ENCODE measurements at regions not wholly inside any gene's neighbourhood (a gene's known extent, or its start where the extent isn't known, plus 50 kb on each side); places are given as distances from the start of the nearest gene placed in this dataset.
"Not testable (repeated sequence)": the region's sequence is repeated elsewhere in the genome, so short reads cannot be mapped to it uniquely, and the experiment has no call there.

DNA sequence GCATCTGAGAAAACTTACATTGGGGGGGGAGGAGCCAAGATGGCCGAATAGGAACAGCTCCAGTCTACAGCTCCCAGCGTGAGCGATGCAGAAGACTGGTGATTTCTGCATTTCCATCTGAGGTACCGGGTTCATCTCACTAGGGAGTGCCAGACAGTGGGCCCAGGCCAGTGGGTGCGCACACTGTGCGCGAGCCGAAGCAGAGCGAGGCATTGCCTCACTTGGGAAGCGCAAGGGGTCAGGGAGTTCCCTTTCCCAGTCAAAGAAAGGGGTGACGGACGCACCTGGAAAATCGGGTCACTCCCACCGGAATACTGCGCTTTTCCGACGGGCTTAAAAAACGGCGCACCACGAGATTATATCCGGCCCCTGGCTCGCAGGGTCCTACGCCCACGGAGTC, 604.1 kb downstream of the TFAP2A start:
- H3K4me1 ChIP-seq (ENCODE audit: insufficient read depth, low read length); H3K27me3 ChIP-seq (ENCODE audit: insufficient read depth, low read length); H3K9me3 ChIP-seq (ENCODE audit: insufficient read depth, low read depth, low read length); H3K27ac ChIP-seq (ENCODE audit: low read length); H3K9ac ChIP-seq (ENCODE audit: low read depth, low read length); H3K36me3 ChIP-seq (ENCODE audit: insufficient read depth, low read depth, low read length); H3K4me3 ChIP-seq (ENCODE audit: low read length): not testable (repeated sequence)

DNA sequence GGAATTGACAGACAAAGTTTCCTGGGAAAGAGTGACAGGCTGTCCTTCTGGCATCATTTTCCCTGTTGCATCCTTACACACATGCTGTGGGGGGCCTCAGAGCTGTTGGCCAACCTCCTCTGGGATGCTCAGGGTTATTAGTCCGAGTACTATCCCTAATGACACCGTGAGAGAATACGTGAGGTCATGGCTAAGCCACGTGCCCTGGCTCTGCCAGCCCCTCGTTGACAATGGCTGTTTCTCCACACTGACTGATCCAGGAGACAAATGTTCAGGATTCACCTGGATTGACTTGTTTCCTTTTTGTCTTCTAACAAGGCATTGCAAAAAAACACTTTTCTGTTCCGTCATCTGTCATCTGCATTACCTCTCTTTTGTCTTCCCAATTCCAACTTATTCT, 604.6 kb downstream of the TFAP2A start:
- Histone ChIP-seq H3K27me3 (ENCODE audit: insufficient read depth, low read length) (no peaks in the 10 kb centered on the region), H3K4me3 (ENCODE audit: low read length) (no peak overlapping the region; the same call in 1 of the 2 replicates), H3K9ac (ENCODE audit: low read depth, low read length) (no peak overlapping the region), H3K4me1 (ENCODE audit: insufficient read depth, low read length) (no peaks in the 10 kb centered on the region), H3K27ac (ENCODE audit: low read length) (no peak overlapping the region), H3K36me3 (ENCODE audit: insufficient read depth, low read depth, low read length) (no peaks in the 10 kb centered on the region), H3K9me3 (ENCODE audit: insufficient read depth, low read depth, low read length) (no peaks in the 10 kb centered on the region)

DNA sequence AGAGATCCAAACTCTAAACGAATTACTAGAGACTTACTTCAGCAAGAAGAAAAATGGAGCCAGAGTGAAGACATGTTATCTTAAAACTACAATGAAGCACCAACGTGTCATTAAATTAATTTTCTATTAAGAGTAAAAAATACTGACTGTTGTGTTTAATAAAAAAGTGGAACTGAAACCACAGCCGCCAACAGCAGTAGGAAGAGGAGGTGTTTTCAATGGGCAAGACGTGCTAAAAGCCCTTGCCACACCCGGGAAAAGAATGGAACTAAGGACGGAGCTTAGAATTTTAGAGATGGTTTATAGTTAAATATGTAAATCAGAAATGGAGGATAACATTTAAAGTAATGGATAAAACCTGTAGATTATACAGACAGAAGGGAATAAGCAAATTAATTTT, 608.7 kb downstream of the TFAP2A start:
- no peaks in the 10 kb centered on the region for H3K36me3 ChIP-seq (ENCODE audit: insufficient read depth, low read depth, low read length)
- no peak overlapping the region for H3K9ac ChIP-seq (ENCODE audit: low read depth, low read length)
- H3K4me3 ChIP-seq (ENCODE audit: low read length): no peak overlapping the region
- no peaks in the 10 kb centered on the region for H3K4me1 ChIP-seq (ENCODE audit: insufficient read depth, low read length)
- H3K27me3 ChIP-seq (ENCODE audit: insufficient read depth, low read length): no peaks in the 10 kb centered on the region
- H3K27ac ChIP-seq (ENCODE audit: low read length): no peak overlapping the region
- H3K9me3 ChIP-seq (ENCODE audit: insufficient read depth, low read depth, low read length): no peaks in the 10 kb centered on the region

DNA sequence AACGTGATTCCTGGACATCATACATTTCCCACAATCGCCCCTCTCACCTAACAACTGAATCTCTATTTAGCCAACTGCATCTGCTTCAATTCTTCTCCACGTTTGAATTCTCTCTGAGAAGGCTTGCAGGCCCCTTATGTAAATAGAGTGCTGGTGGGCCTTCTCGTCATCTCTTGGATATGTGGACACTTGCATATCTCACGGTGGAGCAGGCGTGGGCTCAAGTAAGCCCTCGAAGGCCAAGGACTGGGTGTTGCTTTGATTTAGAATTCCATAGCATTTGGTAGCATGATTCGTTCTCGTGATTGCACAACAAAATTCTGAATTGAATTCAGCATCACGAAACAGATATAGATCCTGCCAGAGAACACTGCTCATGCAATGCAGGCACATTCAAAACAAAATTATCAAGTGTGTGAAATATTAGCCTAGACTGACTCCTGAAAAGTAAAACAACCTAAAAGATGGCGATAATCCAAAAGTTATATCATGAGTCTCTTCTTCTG, 613.6 kb downstream of the TFAP2A start:
- H3K4me3 ChIP-seq (ENCODE audit: low read length): no peak overlapping the region
- no peaks in the 10 kb centered on the region for H3K36me3 ChIP-seq (ENCODE audit: insufficient read depth, low read depth, low read length)
- H3K9ac ChIP-seq (ENCODE audit: low read depth, low read length): no peak overlapping the region
- H3K9me3 ChIP-seq (ENCODE audit: insufficient read depth, low read depth, low read length): no peaks in the 10 kb centered on the region
- H3K27me3 ChIP-seq (ENCODE audit: insufficient read depth, low read length): no peaks in the 10 kb centered on the region
- no peak overlapping the region for H3K27ac ChIP-seq (ENCODE audit: low read length)
- H3K4me1 ChIP-seq (ENCODE audit: insufficient read depth, low read length): no peaks in the 10 kb centered on the region; the same call in 1 of the 2 replicates

DNA sequence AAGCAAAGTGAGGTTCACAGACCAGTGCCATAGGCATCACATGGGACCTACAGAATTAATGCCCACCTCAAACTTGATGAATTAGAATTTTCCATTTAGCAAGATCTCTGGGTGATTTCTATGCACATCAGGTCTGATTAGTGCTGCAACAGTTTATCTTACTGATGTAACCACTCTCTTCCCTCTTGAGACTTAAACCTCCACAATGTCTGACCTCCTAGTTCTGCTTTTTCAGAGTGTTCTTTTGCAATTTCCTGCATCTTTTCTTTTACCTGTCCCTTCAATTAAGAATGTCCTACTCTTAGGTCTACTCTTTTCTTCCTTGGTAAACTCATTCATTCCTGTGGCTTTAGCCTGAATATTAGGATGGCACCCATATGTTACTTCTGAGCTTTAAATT, 615.3 kb downstream of the TFAP2A start:
- Histone ChIP-seq H3K36me3 (ENCODE audit: insufficient read depth, low read depth, low read length) (no peaks in the 10 kb centered on the region), H3K4me3 (ENCODE audit: low read length) (no peak overlapping the region), H3K27ac (ENCODE audit: low read length) (no peak overlapping the region), H3K9ac (ENCODE audit: low read depth, low read length) (no peak overlapping the region), H3K9me3 (ENCODE audit: insufficient read depth, low read depth, low read length) (no peaks in the 10 kb centered on the region), H3K4me1 (ENCODE audit: insufficient read depth, low read length) (peaks cover 4% of the 10 kb centered on the region; the same call in 1 of the 2 replicates), H3K27me3 (ENCODE audit: insufficient read depth, low read length) (no peaks in the 10 kb centered on the region)

DNA sequence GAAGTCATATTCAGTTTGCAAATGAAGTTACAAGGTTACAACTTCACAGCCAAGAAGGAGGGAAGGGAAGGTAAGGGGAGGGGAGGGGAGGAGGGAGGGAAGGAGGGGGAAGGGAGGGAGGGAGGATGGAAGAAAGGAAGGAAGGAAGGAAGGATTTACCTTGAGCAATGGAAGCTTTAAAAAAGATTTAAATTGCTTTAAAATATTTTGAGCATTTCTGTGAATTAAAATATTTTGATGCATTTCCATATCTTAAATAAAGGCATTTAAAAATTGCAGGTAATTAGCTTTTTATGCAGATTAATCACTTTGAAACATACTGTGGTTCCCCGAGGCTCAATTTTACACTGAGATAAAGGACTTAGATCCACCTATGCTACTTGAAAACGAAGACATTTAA, 618.0 kb downstream of the TFAP2A start:
- H3K27me3 ChIP-seq (ENCODE audit: insufficient read depth, low read length): no peaks in the 10 kb centered on the region
- no peak overlapping the region for H3K4me3 ChIP-seq (ENCODE audit: low read length)
- H3K4me1 ChIP-seq (ENCODE audit: insufficient read depth, low read length): peaks cover 4% of the 10 kb centered on the region; the same call in 1 of the 2 replicates
- H3K9me3 ChIP-seq (ENCODE audit: insufficient read depth, low read depth, low read length): no peaks in the 10 kb centered on the region
- no peaks in the 10 kb centered on the region for H3K36me3 ChIP-seq (ENCODE audit: insufficient read depth, low read depth, low read length)
- no peak overlapping the region for H3K9ac ChIP-seq (ENCODE audit: low read depth, low read length)
- H3K27ac ChIP-seq (ENCODE audit: low read length): no peak overlapping the region

DNA sequence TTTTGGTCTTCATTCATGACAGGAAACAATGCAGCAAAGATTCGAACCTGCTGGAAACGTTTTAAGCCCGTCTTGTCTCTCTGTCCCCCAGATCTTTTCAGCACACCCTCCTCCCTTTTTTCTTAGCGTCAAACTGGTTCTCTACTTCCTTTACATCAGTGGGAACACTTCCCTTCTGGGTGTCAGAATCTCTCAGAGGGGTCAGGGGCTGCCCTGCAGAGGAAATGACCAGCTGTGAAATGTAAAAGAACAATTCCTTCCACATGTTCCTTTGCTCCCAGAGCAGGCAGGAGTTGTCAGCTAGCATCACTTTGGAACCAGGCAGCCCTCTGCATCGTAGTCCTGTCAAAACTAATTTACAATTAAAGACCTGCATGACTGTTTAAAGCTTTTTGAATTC, 619.0 kb downstream of the TFAP2A start:
- H3K9me3 ChIP-seq (ENCODE audit: insufficient read depth, low read depth, low read length): no peaks in the 10 kb centered on the region
- no peak overlapping the region for H3K27ac ChIP-seq (ENCODE audit: low read length)
- H3K4me3 ChIP-seq (ENCODE audit: low read length): no peak overlapping the region
- H3K9ac ChIP-seq (ENCODE audit: low read depth, low read length): no peak overlapping the region
- peaks cover 4% of the 10 kb centered on the region; the same call in 1 of the 2 replicates for H3K4me1 ChIP-seq (ENCODE audit: insufficient read depth, low read length)
- H3K27me3 ChIP-seq (ENCODE audit: insufficient read depth, low read length): no peaks in the 10 kb centered on the region
- H3K36me3 ChIP-seq (ENCODE audit: insufficient read depth, low read depth, low read length): no peaks in the 10 kb centered on the region

DNA sequence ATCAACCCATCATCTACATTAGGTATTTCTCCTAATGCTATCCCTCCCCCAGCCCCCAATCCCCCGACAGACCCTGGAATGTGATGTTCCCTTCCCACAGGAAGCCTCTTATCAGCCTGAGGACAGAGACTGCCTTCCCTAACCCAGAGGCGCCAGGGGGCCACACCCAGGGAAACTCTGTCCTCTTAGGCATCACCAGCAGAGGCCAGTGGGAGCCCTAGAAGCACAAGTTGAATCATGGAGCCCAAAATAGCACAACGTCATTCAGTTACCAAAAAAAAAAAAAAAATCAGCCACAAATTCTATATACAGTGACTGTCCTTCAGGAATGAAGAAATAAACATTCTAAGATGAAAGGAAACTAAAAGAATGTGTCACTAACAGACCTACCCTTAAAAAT, 625.7 kb downstream of the TFAP2A start:
- H3K9me3 ChIP-seq (ENCODE audit: insufficient read depth, low read depth, low read length): no peaks in the 10 kb centered on the region

DNA sequence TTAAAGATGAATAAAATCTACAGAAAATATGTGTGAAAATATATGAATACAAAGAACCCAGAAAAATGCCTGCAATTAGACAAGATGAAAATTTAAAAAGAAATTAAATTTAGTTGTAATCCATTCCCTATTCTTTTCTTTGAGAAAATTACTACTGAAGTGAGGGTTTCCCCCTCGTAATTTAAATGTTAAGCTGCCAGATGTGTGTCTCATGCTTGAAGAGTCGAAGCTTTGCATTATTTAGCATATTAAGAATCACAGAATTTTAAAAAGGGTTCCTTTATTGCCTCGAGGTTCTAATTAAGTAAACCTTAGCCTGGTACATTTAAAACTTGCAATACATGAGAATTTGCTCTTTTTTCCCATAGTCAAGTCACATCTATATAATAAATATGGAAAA, 630.1 kb downstream of the TFAP2A start:
- no peak overlapping the region for H3K9ac ChIP-seq (ENCODE audit: low read depth, low read length)
- H3K36me3 ChIP-seq (ENCODE audit: insufficient read depth, low read depth, low read length): no peaks in the 10 kb centered on the region
- no peaks in the 10 kb centered on the region for H3K4me1 ChIP-seq (ENCODE audit: insufficient read depth, low read length)
- H3K27ac ChIP-seq (ENCODE audit: low read length): no peak overlapping the region
- H3K27me3 ChIP-seq (ENCODE audit: insufficient read depth, low read length): no peaks in the 10 kb centered on the region
- no peaks in the 10 kb centered on the region for H3K9me3 ChIP-seq (ENCODE audit: insufficient read depth, low read depth, low read length)
- H3K4me3 ChIP-seq (ENCODE audit: low read length): no peak overlapping the region

More for the DNA sequence above, 625.7 kb downstream of the TFAP2A start:
- no peak overlapping the region for H3K27ac ChIP-seq (ENCODE audit: low read length)
- no peaks in the 10 kb centered on the region for H3K36me3 ChIP-seq (ENCODE audit: insufficient read depth, low read depth, low read length)
- no peaks in the 10 kb centered on the region for H3K4me1 ChIP-seq (ENCODE audit: insufficient read depth, low read length)
- H3K9ac ChIP-seq (ENCODE audit: low read depth, low read length): no peak overlapping the region
- H3K27me3 ChIP-seq (ENCODE audit: insufficient read depth, low read length): no peaks in the 10 kb centered on the region
- no peak overlapping the region for H3K4me3 ChIP-seq (ENCODE audit: low read length)

DNA sequence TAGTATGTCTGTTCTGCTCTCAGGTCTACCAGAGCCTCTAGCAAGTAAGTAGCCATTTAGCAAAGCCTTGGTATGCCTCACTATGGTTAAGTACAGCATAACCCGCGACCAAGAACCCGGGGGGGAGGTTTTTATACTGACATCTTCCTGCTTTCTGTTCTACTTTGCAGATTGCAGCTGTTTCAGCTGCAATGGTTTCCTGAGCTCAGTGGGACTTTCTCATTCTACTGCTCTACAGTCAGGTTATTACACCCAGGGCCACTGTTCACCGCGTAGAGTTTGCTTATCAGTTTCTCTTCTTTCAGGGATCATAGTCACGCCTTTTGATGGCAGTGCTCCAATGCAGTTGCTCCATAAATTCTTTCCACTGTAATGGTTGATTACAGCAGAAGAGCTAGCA, 631.3 kb downstream of the TFAP2A start:
- H3K4me3 ChIP-seq (ENCODE audit: low read length): no peak overlapping the region
- H3K36me3 ChIP-seq (ENCODE audit: insufficient read depth, low read depth, low read length): no peaks in the 10 kb centered on the region
- H3K9me3 ChIP-seq (ENCODE audit: insufficient read depth, low read depth, low read length): no peaks in the 10 kb centered on the region
- no peaks in the 10 kb centered on the region for H3K4me1 ChIP-seq (ENCODE audit: insufficient read depth, low read length)
- H3K27me3 ChIP-seq (ENCODE audit: insufficient read depth, low read length): no peaks in the 10 kb centered on the region
- H3K27ac ChIP-seq (ENCODE audit: low read length): no peak overlapping the region
- H3K9ac ChIP-seq (ENCODE audit: low read depth, low read length): no peak overlapping the region

DNA sequence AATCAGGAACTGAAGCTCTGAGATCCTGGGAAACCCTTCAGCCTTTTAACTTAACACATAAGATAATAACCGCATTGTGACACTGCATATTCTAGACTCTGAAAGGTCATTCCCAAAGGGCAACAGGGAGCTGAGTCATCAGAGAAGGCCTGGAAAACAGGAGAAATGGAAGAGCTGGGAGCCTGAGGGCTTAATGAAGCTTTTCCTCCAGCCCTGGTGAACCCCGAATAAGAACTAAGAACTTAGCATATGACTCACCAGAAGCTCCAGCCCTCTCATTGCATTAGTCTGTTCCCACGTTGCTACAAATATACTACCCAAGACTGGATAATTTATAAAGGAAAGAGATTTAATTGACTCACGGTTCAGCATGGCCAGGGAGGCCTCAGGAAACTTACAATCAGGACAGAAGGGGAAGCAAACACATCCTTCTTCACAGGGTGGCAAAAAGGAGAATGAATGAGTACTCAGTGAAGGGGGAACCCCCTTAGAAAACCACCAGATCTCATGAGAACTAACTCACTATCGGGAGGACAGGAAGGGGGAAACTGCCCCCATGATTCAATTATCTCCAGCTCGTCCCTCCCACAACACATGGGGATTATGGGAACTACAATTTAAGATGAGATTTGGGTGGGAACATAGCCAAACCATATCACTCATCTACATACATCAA, 648.5 kb downstream of the TFAP2A start:
- Histone ChIP-seq H3K4me1 (ENCODE audit: insufficient read depth, low read length) (peaks cover 6% of the 10 kb centered on the region; the same call in 1 of the 2 replicates), H3K9ac (ENCODE audit: low read depth, low read length) (no peak overlapping the region), H3K9me3 (ENCODE audit: insufficient read depth, low read depth, low read length) (no peaks in the 10 kb centered on the region), H3K4me3 (ENCODE audit: low read length) (no peak overlapping the region), H3K36me3 (ENCODE audit: insufficient read depth, low read depth, low read length) (no peaks in the 10 kb centered on the region), H3K27ac (ENCODE audit: low read length) (no peak overlapping the region), H3K27me3 (ENCODE audit: insufficient read depth, low read length) (no peaks in the 10 kb centered on the region)

DNA sequence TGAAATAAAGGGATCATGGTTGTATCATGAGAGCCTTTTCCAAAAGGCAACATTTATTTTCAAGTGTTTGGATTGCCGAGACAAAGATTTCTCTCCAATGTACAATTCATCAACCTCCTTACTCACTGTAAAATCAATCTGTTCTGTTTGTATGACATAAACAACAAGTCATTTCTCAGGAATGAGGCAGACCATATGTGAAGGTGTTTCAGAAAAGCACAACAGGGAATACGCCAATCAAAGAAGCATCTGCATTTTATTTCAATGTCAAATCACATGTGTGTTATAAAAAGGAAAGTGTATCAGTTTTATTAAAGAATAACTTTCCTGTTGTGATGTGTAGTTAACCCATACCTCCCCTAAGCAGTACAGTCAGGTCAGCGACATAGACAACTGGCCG, 653.7 kb downstream of the TFAP2A start:
- Histone ChIP-seq H3K36me3 (ENCODE audit: insufficient read depth, low read depth, low read length) (no peaks in the 10 kb centered on the region), H3K27ac (ENCODE audit: low read length) (no peak overlapping the region), H3K9me3 (ENCODE audit: insufficient read depth, low read depth, low read length) (no peaks in the 10 kb centered on the region), H3K9ac (ENCODE audit: low read depth, low read length) (no peak overlapping the region), H3K4me1 (ENCODE audit: insufficient read depth, low read length) (peaks cover 6% of the 10 kb centered on the region; the same call in 1 of the 2 replicates), H3K27me3 (ENCODE audit: insufficient read depth, low read length) (no peaks in the 10 kb centered on the region), H3K4me3 (ENCODE audit: low read length) (no peak overlapping the region)
